ENCODE measurements at regions not wholly inside any gene's neighbourhood (a gene's known extent, or its start where the extent isn't known, plus 50 kb on each side); places are given as distances from the start of the nearest gene placed in this dataset.

GRCh38 chr6:14735956-14736486 lies 509.8 kb upstream of the JARID2 start:
- DNase-seq (ENCODE audit: low read depth): no peak
- TF ChIP-seq, protein P1, sequence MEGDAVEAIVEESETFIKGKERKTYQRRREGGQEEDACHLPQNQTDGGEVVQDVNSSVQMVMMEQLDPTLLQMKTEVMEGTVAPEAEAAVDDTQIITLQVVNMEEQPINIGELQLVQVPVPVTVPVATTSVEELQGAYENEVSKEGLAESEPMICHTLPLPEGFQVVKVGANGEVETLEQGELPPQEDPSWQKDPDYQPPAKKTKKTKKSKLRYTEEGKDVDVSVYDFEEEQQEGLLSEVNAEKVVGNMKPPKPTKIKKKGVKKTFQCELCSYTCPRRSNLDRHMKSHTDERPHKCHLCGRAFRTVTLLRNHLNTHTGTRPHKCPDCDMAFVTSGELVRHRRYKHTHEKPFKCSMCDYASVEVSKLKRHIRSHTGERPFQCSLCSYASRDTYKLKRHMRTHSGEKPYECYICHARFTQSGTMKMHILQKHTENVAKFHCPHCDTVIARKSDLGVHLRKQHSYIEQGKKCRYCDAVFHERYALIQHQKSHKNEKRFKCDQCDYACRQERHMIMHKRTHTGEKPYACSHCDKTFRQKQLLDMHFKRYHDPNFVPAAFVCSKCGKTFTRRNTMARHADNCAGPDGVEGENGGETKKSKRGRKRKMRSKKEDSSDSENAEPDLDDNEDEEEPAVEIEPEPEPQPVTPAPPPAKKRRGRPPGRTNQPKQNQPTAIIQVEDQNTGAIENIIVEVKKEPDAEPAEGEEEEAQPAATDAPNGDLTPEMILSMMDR (IDR thresholded peaks at IDR 0.05; ENCODE audit: control insufficient read depth, insufficient read depth, low read depth, low read length, missing control alignments): no peak
- H3K4me3 ChIP-seq (ENCODE audit: control insufficient read depth, low read depth, low read length): no peak overlapping the region

DNA sequence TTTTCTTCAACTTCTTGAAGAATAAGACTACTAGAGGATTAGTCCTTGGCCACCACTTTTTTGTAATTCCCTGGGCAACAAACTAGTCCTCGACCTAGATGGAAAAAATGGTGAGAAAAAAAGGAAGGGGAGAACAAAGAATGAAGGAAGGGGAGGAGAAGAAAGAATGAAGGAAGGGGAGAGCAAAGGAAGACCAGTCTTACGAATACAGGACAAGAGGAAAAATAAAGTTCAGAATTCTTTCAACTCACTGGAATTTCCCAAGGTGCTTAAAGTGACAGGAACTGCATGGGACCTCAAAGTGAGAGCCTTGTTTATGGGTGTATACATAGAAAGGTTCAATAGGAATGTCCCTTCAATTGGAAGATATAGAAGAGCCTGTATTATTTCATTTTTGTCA lies 509.3 kb upstream of the JARID2 start:
- no peak for DNase-seq (ENCODE audit: low read depth)
- TF ChIP-seq, protein P1 (IDR thresholded peaks at IDR 0.05; ENCODE audit: control insufficient read depth, insufficient read depth, low read depth, low read length, missing control alignments): no peak
- H3K4me3 ChIP-seq (ENCODE audit: control insufficient read depth, low read depth, low read length): no peak overlapping the region

DNA sequence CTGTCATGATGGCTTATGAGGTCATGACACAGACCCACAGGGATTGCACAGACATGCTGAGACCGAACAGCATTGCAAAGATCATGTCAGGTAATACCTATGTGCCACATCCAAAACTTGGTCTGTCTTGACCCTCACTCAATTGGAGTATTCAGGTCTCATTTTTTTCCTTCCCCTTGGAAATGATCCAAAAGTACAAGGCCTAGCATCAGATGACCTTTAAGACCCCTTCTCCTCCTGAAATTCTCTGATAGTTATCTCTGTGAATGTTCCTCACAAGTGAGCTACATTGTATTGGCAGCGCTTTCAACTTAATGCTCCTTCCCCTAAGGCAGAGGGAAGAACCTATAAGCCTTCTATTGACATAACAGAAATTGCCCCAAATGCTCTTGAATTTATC lies 507.4 kb upstream of the JARID2 start:
- H3K4me3 ChIP-seq (ENCODE audit: control insufficient read depth, low read depth, low read length): no peak overlapping the region
- DNase-seq (ENCODE audit: low read depth): no peak
- TF ChIP-seq, protein P1 (IDR thresholded peaks at IDR 0.05; ENCODE audit: control insufficient read depth, insufficient read depth, low read depth, low read length, missing control alignments): no peak

GRCh38 chr6:14738933-14739332 lies 506.9 kb upstream of the JARID2 start:
- TF ChIP-seq, protein P1 (IDR thresholded peaks at IDR 0.05; ENCODE audit: control insufficient read depth, insufficient read depth, low read depth, low read length, missing control alignments): no peak
- no peak for DNase-seq (ENCODE audit: low read depth)
- H3K4me3 ChIP-seq (ENCODE audit: control insufficient read depth, low read depth, low read length): no peak overlapping the region

DNA sequence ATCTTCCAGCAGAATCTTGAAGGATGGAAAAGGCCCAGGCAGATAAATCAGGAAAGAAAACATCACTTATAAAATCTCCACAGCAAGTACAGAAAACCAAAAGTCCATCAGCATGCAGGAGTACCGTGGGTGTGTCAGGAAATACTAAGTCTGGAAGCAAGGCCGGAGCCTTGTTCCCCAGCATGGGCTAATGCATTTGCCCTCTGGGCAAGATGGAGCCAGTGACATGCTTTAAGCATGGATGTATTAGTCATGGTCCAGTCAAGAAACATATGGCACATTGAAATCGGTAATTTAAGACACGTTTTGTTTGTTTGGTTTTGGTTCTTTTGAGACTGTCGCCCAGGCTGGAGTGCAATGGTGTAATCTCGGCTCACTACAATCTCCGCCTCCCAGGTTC lies 506.0 kb upstream of the JARID2 start:
- no peak overlapping the region for H3K4me3 ChIP-seq (ENCODE audit: control insufficient read depth, low read depth, low read length)
- no peak for DNase-seq (ENCODE audit: low read depth)
- TF ChIP-seq, protein P1 (IDR thresholded peaks at IDR 0.05; ENCODE audit: control insufficient read depth, insufficient read depth, low read depth, low read length, missing control alignments): no peak

- DNase-seq (ENCODE audit: low read depth): no peak
- H3K4me3 ChIP-seq (ENCODE audit: control insufficient read depth, low read depth, low read length): no peak overlapping the region
- TF ChIP-seq, protein P1 (IDR thresholded peaks at IDR 0.05; ENCODE audit: control insufficient read depth, insufficient read depth, low read depth, low read length, missing control alignments): no peak
These were observed 503.7 kb upstream of the JARID2 start for GRCh38 chr6:14742171-14742570.

DNA sequence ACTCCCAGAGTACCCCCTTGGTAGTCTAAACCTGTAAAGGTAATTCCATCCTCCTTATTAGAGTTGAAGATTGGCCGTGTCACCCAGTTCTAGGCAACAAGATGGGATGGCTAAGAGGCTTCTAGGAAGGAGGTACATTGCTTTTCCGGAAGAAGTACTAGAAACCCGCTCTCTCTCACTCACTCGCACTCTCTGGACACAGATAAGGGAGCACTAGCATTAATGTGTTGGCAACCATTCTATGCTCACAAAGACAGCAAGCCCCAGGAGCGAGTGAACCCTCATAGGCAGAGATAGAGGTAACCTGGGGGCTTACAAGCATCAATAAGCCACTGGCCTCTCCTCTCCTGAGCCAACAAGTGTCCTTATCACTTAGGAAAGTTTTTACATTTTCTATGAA lies 503.2 kb upstream of the JARID2 start:
- DNase-seq (ENCODE audit: low read depth): no peak
- TF ChIP-seq, protein P1 (IDR thresholded peaks at IDR 0.05; ENCODE audit: control insufficient read depth, insufficient read depth, low read depth, low read length, missing control alignments): no peak
- no peak overlapping the region for H3K4me3 ChIP-seq (ENCODE audit: control insufficient read depth, low read depth, low read length)
